NCI-H82 treated with DMSO at 0.1 percent for 48 hours (cell line): ENCODE measurements at regions not wholly inside any gene's neighbourhood (a gene's known extent, or its start where the extent isn't known, plus 50 kb on each side); places are given as distances from the start of the nearest gene placed in this dataset.

Source experiments
- DNase-seq: peaks from one replicate; lab custom pipeline; 2025; ENCODE audit not compliant: unreplicated experiment; lab: John Stamatoyannopoulos, UW

DNA sequence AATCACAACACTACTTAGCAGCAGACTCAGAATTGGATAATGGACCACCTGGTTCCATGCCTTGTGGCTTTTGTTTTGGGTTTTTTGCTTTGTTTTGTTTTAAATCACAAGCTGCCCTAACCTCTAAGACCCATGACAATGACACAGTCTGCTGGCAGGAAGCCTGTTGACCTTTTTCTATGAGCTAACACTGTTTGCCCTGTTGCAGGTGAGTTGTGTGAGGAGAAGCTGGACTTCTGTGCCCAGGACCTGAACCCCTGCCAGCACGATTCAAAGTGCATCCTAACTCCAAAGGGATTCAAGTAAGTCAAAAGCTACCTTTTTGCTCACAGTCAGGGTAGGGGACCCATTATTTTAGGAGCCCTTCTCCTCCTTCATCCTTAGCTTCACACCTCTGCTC is 110.8 kb upstream of the PACRGL start:
- no peak for DNase-seq

DNA sequence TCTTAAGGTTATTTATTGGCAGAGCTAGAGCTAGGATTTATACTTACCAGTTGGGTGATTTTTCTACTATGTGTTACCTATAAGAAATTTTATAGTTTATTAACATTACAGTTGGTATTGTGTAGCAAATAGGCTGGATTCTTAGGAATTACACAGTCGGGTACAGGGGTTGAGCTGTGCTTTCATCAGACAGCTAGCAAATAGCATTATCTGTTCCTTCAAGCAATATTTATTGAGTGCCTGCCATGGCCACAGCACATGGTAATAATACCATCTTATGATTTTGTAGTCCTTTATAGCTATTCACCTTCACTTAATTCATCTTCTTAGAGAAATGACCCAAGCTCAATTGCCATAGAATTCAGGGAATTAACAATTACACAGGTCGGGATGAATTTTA is 109.4 kb upstream of the PACRGL start:
- no peak for DNase-seq

DNA sequence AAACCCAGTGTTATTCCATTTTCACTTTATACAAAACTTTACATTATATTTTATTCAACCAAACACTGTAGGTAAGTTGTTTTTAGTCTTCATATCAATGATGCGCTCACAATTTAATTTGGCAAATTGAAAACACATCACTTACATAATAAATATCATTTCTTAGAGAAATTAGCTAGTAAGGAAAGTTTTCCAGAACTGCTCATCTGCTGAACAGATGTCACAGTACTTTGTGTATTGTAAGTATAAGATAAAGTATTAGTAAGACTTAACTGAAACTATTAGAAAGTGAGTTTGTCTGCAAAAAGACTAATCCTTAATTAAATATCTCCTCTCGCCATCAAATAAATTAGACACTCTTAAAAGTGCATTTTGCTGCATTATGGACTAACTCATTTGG is 108.7 kb upstream of the PACRGL start:
- DNase-seq, result no peak

DNA sequence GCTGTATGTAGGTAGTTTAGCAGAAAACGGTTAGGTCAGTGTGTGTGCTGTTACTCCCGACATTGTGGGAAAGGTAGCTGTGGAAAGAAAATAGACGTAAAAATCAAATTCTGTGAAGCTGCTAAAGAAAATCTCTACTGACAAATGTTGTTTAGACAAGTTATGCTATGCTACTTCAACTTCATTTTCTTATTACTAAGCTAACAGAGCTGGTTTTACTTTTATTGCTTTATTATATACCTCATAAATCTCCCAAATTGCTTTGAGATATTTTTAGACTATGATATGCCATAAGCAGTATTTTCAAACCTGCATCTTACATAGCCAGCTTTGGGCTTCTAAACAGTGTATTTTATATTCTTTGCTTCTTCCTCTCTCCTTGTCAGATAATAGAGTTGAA is 108.2 kb upstream of the PACRGL start:
- no peak for DNase-seq

DNA sequence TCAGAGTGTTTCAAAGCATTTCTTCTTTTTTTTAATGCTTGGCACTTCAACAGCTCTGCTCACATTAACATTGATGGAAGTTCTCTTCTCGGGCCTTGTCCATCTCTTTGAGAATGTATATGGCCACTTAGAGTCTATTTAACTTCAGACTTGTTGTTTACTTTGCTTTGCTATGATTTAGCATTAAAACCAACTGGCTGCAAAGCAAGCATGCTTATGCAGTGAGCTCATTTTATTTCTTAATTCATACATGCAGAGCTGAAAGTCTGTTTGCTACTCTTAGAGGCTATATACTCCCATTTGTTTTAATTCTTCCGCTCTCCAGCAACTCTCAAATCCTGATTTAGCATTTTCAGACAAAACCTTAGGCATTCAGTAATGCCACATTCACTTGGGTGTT is 107.6 kb upstream of the PACRGL start:
- DNase-seq, result no peak

DNA sequence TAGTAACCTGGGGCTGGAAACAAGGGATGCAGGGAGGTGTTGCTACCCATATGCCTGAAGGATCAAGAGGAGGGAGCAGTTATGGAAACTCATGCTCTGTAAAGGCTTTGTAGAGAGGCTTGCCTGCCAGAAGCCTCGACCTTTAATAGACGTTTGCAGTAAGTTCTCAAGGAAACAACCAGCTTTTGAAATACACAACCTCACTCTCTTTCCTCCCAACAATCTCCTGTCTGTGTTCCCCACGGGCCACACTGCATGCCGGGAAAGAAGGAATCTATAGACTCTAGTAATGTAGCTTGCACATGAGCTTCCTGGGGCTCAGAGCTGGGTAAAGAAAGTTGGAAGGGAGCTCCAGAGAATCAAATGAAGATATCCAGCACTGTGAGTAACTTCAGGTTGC is 101.6 kb upstream of the PACRGL start:
- DNase-seq, result no peak

DNA sequence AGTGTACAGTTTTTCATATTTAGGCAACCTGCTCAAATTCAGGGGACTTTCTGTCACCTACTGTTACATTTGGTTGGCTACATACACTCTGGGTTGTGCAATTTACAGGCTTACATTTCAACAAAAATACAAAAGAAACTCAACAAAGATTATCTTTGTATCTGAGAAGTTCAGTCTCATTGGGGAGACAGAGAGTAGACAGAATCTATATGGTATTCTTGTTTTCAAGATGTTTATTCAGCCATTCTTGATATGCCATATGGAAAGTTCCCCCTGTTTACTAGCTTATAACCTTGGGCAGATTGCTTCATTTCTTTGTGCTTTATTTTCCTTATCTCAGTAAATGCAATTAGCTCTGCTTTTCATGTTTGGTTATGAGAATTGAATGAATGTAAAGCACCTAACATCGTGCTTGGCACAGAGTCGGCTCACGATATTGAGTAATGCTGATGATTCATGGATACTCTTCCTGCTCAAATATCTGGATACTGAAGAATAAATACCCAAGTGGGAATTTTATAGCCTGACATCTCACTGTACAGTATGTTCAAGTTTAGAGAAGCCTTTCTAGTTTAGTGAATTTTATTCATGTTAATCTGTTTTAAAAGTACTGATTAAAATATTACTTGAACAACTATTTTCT is 96.5 kb upstream of the PACRGL start:
- DNase-seq, result no peak

DNA sequence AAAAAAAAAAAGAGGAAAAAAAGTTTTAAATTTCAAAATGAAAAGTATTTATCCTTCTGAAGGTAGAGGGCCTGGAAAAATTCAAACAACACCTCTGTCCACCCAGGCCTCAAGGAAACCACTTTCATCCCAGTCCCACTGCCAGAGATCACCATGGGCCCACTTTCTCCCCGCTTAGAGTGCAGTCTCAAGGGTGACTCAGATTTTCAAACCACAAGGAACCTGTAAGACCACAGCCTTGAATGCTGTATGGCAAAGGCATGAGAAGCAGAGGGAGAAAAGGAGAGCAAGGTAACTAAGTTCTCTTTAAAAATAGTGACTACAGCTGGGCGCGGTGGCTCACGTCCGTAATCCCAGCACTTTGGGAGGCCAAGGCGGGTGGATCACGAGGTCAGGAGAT is 87.9 kb upstream of the PACRGL start:
- no peak for DNase-seq

DNA sequence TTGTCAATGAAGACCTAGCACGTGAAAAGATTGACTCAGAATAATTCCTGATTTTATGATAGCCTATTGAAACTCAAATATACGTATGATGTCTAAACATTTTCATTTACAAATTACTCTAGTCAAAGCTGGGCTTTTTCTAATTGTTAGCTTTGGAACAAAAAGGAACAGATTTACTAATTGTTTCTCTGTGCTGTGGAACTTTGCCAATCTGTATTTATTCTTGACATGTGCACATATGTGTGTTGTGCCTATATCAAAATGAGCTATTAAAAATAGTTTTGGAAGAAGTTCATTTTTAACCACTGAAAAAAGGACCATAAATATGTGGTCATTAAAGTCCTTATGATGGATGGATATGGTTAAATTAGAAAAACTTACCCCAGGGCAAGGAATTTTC is 85.4 kb upstream of the PACRGL start:
- DNase-seq, result no peak

DNA sequence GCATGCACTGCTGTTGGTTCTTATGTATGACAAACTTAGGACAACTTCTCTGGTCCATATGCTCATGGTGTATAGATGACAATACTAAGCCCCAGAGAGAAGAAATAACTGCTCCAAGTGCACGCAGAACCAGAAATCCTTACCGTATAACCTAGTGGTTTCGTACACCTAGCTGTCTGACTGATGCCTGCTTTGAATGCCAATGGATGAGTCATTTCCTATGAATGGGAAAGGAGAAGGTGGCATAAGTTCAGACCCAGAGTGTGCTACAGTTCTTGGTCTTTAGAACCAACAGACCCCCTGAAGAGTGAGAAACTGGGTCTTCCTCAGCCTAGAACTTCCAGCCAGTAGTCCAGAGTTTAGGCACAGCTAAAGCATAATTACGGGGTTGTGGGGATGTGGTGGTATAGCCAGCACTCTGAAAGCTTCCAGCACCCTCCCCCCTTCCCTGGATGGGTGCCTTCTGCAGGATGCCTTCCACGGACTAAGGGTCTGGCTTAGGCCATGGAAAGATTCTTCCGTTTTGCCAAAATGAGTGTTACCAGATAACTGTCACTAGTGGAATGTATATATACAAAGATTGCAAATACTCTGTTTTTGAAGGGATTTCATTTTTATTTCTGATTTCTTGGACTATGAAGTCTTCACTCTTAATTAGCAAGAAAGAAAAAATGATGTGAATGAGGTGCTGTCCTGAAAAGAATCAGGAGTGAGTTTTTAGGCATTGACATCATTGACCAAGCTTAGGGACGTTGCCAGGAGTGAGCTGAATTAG is 84.6 kb upstream of the PACRGL start:
- DNase-seq, result no peak

DNA sequence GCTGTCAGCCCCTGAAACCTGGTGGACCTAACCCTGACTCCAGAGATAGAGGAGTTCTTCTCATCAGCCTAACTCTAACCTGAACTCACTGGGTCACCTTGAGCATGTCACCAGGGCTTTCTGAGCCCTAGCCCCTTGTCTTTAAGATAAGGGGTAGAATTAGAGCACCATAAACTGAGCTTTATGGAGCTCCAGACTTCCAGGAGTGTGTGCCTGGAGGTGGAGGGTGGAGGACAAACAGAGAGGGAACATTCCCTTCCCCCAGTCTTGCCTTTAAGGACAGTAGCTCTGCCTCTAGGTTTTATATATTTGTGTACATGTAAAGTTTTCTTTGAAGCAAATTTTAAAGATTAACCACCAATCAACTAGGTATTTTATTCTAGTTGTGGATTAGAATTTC is 83.9 kb upstream of the PACRGL start:
- no peak for DNase-seq

DNA sequence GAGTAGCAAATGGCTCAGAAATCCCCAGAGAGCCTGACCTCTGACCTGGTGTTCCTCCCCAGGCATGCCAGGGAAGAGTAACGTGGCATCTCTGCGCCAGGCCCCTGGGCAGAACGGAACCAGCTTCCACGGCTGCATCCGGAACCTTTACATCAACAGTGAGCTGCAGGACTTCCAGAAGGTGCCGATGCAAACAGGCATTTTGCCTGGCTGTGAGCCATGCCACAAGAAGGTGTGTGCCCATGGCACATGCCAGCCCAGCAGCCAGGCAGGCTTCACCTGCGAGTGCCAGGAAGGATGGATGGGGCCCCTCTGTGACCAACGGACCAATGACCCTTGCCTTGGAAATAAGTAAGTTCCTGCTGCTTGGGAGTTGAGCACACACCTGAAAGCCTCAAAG is 83.4 kb upstream of the PACRGL start:
- no peak for DNase-seq

DNA sequence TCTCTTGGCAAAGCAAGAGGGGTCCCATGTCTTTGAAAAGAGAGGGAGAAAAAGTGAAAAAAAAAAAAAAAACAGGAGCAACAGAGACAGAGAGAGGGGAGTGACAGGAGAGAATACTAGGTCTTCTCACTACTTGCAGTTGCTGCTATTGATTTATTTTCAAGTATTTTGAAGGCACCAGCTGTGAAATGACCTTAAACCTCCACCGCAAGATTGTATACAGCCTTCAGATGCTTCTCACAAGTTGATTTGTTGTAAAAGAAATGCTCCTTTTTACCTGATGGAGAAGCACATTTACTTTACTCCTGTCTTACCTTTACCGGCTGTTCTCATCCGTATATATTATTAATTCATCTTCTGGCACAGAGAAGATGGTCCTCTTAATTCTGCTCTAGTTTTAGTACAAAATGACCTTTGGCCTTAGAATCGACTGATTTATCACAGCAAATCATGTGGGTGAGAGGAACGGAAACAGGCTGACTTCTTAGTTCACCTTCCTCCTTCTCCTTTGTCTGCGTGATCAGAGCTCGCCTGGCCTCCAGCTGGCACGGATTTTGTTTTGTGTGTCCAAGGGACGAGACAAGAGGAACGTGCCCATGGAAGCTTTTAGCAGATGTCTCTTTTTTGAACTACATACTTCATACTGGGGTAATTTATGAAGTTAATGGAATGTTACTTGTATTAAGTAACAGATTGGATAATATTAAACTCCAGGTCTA is 82.4 kb upstream of the PACRGL start:
- no peak for DNase-seq

DNA sequence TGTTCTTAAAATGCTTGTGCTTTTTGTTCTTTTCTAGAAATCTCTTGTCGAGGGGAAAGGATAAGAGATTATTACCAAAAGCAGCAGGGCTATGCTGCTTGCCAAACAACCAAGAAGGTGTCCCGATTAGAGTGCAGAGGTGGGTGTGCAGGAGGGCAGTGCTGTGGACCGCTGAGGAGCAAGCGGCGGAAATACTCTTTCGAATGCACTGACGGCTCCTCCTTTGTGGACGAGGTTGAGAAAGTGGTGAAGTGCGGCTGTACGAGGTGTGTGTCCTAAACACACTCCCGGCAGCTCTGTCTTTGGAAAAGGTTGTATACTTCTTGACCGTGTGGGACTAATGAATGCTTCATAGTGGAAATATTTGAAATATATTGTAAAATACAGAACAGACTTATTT is 81.5 kb upstream of the PACRGL start:
- no peak for DNase-seq

DNA sequence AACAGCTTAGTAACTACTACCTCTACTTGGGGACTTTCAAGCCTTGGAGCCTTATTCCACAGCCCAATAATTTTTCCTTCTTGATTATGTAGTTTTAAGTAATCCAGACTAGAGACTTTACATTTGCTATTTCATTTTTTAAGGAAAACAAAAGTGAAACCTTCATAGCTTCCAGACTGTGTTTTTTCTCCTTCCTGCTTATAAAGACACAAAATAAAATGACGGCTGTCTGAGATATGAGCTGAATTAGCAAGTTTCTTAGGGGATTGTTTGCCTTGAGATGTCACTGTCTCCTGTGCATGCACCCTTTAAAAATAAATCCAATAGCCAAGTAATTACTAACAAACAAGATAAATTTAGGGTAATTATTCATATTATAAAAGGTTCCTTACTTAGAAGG is 78.8 kb upstream of the PACRGL start:
- no peak for DNase-seq

DNA sequence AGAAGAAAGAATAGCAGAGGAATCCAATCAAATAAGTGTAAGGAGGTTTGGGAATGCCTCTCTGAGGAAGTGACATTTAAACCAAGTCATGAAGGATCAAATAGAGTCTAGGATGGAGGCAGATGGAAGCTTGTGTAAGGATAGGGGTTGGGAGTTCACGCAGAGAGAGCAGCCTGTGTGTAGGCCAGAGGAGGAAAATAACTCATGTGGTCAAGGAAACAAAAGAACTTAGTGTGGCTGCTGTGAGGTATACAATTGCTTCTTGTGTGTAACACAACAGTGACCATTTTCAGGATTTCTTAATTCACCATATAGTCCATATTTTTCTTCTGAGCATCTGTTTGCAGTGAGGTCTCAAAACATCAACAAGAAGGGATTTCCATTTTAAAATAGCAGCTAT is 77.6 kb upstream of the PACRGL start:
- DNase-seq, result no peak

DNA sequence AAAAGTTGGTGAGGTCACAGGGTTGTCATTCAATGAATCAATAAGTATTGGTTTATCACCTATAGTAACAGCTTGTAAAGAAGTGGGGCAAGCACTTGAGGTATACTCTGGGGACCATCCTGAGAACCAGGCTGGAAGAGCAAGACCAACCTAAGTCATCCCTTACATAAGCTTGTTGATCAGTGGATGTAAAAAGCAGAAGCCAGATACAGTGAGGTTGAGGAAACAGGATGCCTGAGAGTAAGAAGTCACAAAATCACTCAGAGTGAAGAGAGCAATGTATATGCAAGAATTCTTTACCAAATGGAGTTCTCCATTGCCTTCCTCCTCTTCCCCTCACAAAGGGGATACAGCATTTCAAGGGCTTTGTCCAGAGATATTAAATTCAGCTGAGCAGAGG is 76.3 kb upstream of the PACRGL start:
- no peak for DNase-seq

DNA sequence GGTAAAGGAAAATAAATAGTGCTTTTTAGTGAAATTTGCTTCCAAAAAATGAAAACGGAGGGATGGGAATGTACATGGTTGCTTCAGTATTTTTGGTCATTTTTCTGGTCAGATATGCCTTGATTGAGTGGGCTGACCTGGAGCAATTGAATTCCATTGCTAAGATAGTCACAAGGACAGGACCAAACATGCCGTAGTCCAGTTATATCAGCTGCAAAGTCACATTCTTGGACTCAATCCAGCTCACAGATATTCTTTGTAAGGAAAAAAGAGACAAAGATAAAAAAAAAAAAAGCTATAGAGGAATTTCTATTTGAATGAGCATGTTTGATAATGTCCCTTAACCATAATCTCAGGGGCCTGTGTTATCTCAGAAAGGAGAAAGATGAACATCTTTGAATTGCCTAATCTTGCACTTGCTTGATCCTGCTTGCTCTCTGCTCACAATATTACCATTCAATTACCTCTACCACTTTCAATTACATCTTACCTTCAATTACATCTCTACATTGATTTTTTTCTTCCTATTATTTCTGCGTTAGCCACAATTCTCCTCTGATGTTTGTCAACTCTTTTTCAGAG is 75.4 kb upstream of the PACRGL start:
- no peak for DNase-seq

DNA sequence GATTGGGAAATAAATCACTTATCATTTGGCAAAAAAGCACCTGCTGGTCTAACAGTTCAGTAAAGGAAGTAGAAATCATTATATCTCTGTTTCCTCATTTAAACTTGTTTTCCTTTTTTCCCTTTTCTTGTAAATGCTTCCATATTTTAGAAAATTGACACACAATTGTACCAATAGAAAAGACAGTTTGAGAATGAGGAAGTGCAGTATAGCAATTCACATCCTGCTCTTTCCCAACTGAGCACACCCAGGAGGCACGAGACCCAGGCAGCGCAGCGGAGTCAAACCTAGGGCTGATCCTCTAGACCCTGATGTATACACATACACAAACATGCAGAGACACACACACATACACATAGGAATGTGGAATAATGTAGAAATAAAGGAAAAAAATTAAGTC is 74.8 kb upstream of the PACRGL start:
- no peak for DNase-seq

DNA sequence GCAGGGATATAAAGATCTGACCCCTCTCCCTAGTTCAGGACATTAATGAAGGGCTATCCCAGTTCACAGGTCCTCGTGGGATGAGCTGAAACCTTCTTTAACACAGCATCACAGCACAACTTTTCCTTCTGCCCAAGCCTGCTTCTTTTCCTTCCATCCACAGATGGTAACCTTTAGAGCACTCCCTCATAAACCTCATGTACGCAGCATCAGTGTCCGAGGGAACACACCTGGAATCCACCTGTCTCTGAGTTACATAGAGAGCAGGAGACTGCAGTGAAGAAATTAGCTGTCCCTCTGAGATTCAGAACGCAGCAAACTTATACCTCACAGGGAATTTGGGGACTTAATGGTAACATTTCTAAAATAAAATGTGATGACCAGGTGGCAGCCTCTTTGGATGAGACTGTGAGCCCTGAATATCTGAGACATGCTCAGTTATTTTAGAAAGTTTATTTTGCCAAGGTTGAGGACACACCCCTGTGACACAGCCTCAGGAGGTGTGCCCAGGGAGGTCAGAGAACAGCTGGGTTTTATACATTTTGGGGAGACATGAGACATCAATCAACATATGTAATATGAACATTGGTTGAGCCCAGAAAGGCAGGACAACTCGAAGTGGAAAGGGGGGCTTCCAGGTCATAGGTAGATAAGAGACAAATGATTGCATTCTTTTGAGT is 73.8 kb upstream of the PACRGL start:
- DNase-seq, result no peak

DNA sequence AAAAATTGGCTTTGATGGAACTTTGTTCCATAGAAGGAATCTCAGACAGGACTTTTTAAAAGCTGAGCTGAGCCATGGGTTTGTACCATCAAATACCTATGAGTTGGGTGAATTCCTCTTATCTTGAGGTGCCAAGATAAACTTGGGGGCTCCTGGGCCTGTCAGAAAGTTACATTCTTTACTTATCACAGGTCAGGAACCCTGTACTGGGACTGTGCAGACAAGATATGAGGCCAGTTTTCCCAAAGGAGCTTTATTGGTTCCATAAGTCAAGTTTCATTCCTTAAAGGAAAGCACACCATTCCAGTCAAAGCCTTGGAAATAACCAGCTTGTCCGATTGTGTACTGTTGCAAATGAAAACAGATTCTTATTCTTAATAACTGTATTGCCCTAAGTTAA is 72.4 kb upstream of the PACRGL start:
- no peak for DNase-seq
